HG02798 (cell line): ENCODE measurements at regions not wholly inside any gene's neighbourhood (a gene's known extent, or its start where the extent isn't known, plus 50 kb on each side); places are given as distances from the start of the nearest gene placed in this dataset.
"Not testable (repeated sequence)": the region's sequence is repeated elsewhere in the genome, so short reads cannot be mapped to it uniquely, and the experiment has no call there.

Experiments used
- ATAC-seq: cut with Tn5 transposase; IDR thresholded peaks from one replicate; pipeline ENCODE4 v1.9.1; 2021; ENCODE audit warnings: mild to moderate bottlenecking; ENCODE audit not compliant: unreplicated experiment, poor library complexity

- ATAC-seq: no peak
Observed at GRCh38 chr11:89545691-89546090, 54.5 kb upstream of the NOX4 start.

GRCh38 chr11:89555781-89556180 is 64.6 kb upstream of the NOX4 start:
- not testable (repeated sequence) for ATAC-seq

GRCh38 chr11:89556731-89557707 is 65.8 kb upstream of the NOX4 start:
- not testable (repeated sequence) for ATAC-seq

GRCh38 chr11:89560598-89560997 is 69.4 kb upstream of the NOX4 start:
- ATAC-seq: not testable (repeated sequence)

GRCh38 chr11:89562731-89563130 is 71.6 kb upstream of the NOX4 start:
- ATAC-seq: not testable (repeated sequence)

- no peak for ATAC-seq
Observed at GRCh38 chr11:89566972-89567371, 75.8 kb upstream of the NOX4 start.

GRCh38 chr11:89569387-89569786 is 78.2 kb upstream of the NOX4 start:
- not testable (repeated sequence) for ATAC-seq

GRCh38 chr11:89571706-89572105 is 80.5 kb upstream of the NOX4 start:
- ATAC-seq: not testable (repeated sequence)

- not testable (repeated sequence) for ATAC-seq
Observed at GRCh38 chr11:89575846-89576245, 84.7 kb upstream of the NOX4 start.

GRCh38 chr11:89577428-89577827 is 86.3 kb upstream of the NOX4 start:
- not testable (repeated sequence) for ATAC-seq

GRCh38 chr11:89583580-89583979 is 92.4 kb upstream of the NOX4 start:
- no peak for ATAC-seq

- not testable (repeated sequence) for ATAC-seq
Observed at GRCh38 chr11:89585046-89585445, 93.9 kb upstream of the NOX4 start.

- not testable (repeated sequence) for ATAC-seq
Observed at GRCh38 chr11:89585471-89585870, 94.3 kb upstream of the NOX4 start.

- not testable (repeated sequence) for ATAC-seq
Observed at GRCh38 chr11:89589413-89589812, 98.2 kb upstream of the NOX4 start.

- ATAC-seq: not testable (repeated sequence)
Observed at GRCh38 chr11:89590008-89590632, 98.9 kb upstream of the NOX4 start.

- ATAC-seq: not testable (repeated sequence)
Observed at GRCh38 chr11:89601263-89601662, 108.8 kb upstream of the TRIM77 start.

- ATAC-seq: no peak
Observed at GRCh38 chr11:89604281-89604680, 105.8 kb upstream of the TRIM77 start.

GRCh38 chr11:89606845-89607244 is 103.3 kb upstream of the TRIM77 start:
- ATAC-seq: not testable (repeated sequence)

GRCh38 chr11:89607497-89607896 is 102.6 kb upstream of the TRIM77 start:
- not testable (repeated sequence) for ATAC-seq

GRCh38 chr11:89608234-89608966 is 101.7 kb upstream of the TRIM77 start:
- peak; percentile 54 for ATAC-seq

GRCh38 chr11:89612096-89612495 is 98.0 kb upstream of the TRIM77 start:
- no peak for ATAC-seq
